GM21737 (cell line): ENCODE measurements at regions not wholly inside any gene's neighbourhood (a gene's known extent, or its start where the extent isn't known, plus 50 kb on each side); places are given as distances from the start of the nearest gene placed in this dataset.
A peak's percentile ranks its signal among the peaks of the same experiment; 100 is the strongest.

ENCODE experiments used
- ATAC-seq: cut with Tn5 transposase; IDR thresholded peaks from one replicate; pipeline ENCODE4 v1.9.1; 2021; ENCODE audit warnings: mild to moderate bottlenecking, moderate library complexity; ENCODE audit not compliant: unreplicated experiment

DNA sequence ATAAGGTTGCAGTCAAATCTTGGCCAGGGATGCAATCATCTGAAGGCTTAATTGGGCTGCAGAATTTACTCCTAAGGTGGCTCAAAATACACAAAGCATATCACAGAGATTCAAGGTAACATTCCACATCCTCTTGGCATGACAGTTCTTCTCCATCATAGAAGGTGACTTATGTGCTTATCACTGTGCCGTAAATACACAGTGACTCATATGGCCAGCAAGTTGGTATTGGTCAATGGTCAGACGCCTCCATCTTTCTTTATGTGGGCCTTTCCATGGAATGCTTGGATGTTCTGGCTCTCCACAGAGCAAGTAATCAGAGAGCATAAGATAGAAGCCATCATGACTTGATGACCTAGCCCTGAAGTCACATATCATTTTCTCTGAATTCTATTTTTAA is 168.8 kb upstream of the ST8SIA2 start:
- no peak for ATAC-seq

DNA sequence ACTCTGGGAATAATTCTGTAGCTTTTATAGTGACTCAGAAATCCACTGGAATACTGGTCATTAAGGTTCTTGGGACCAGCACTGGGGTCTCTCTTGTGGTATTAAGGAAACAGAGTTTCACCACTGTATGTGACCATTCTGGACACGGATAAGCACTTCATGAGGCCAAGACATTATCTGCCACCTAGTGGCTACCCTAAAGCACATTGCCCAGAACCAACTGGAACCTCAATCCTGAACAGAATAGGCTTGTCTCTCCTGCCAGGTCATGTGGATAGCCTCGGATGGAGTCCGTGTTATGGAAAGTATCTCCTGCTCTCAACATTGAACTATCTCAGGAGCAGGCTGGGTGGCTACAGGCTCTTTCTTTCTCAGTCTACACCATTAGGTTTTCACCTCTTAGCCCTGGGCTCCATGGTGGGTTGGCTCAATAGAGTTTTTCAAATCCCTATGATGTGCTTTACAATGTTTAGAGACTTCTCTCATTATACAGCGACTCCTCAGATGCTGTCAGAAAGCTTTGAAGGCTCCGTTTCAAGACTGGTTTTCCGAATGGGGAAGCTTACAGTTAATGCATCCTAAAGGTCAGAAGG is 167.6 kb upstream of the ST8SIA2 start:
- no peak for ATAC-seq

DNA sequence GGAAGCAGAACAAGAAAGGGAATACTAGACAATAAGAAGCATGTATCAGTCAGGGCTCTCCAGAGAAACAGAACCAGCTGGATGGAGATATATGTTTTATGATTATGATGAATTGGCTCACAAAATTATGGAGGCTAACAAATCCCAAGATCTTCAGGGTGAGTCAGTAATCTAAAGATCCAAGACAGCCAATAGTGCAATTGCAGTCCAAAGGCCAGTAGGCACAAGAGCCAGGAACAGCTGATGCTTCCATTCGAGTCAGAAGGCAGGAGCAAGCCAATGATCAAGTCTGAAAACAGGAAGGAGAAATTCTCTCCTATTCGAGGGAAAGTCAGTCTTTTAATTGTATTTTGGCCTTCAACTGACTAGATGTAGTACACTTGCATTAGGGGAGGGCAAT is 164.9 kb upstream of the ST8SIA2 start:
- no peak for ATAC-seq

DNA sequence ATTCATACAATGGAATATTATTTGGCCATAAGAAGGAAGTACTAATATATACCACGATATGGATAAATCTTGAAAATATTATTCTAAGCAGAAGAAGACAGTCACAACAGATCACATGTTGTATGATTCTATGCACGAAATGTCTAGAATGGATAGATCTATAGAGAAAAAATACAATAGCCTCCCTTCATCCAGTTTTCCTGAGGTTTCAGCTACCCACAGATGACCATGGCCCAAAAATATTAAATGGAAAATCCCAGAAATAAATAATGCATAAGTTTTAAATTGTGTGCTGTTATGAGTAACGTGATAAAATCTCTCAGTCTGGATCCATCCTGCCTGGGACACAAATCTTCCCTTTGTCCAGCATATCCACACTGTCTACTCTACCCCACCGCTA is 162.2 kb upstream of the ST8SIA2 start:
- ATAC-seq, result no peak

DNA sequence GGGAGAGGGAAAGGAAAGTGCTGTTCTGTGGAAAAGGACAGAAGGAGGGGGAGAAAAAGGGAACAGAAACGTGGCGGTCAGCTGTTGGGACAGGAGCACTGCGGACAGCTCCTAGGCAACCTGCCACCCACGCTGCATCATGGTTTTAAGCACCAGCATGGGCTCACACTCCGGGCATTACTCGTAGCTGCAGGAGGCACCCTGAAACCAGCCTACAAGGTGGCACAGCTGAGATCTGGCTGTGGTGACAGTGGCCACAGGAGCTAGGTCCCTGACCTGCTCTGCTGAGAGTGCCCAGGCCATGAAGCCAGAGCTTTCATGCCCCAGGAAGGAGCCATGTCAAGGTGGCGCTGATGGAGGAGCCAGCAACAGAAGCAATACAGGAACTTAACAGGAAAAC is 161.4 kb upstream of the ST8SIA2 start:
- no peak for ATAC-seq

DNA sequence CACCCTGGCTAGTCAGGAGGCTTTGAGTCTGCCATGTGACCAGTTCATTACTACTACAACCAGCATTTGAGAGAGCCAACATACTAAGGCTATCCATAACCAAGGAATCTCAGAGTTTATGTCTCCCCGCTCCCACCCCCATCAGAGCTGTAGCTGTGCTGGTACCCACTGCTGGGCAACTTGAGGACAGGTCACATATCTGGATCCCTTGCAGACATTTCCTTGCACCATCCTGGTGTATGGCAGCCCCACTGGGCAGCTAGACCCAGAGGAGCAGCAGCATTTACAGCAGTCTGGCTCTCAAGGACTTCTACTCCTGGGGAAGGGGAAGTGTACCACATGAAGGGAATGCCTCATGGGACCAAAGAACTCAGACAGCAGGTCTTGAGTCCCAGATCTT is 160.8 kb upstream of the ST8SIA2 start:
- no peak for ATAC-seq

DNA sequence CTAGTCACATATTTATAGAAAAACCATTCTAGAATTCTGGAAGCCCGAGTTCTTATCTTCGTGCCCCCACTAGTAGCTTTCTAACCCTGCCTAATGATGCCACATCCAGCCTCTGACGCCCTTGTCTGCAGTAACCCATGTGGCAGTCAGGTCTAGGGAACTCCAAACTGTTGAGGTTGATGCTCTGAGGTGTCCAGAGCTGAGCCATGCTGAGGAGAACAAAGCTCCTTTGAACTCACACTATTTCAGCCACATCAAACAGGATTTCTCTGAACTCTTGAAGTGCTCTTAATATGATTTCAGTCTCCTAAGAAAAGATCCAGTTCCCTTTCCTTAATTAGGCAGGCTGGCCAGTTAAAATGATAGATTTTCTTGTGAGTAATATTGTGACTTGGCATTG is 150.5 kb upstream of the ST8SIA2 start:
- no peak for ATAC-seq

DNA sequence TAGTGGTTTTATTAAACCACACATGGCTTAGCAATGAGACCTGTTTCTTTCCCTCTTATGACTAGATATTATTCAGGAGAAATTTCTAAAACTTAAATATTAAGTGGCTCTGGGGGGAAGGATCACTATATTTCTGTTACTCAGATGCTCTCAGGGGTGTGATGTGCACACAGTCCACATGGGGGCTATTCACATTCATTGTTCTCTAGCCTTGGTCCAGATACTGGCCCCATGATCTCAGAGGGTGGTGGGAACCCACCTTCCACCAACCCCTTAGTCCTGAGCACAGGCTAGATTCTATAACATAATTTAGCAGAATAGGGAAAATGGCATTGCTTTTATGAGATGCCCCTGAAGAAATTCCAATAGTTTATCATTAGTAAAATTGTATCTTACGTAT is 149.0 kb upstream of the ST8SIA2 start:
- ATAC-seq, result no peak

DNA sequence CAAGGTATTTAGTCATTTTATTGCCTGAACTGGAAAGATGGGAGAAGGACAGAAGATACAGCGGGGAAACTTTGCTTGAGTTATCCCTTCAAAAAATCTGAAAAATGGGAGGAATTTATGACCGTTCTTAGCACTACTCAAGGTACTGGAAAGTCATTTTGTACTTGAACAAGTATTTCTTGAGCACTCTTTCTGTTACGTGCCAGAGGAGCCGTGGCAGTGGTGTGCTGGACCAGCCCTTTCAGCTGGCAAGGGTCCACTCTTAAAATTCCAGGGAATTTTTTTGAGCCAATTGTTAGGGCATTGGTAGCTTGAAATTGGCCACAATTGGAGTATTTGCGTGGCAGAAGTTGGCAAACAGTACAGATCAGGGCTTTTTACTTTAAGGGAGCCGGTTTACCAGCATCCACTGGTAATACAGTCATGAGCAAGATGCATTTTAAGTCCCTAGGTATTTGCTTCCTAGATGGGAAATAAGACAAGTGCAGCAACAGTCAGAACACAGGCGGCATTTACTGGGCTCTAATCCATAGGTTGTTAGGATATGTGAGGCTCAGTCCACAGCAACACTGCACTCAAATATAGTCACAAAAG is 145.9 kb upstream of the ST8SIA2 start:
- ATAC-seq, result no peak

DNA sequence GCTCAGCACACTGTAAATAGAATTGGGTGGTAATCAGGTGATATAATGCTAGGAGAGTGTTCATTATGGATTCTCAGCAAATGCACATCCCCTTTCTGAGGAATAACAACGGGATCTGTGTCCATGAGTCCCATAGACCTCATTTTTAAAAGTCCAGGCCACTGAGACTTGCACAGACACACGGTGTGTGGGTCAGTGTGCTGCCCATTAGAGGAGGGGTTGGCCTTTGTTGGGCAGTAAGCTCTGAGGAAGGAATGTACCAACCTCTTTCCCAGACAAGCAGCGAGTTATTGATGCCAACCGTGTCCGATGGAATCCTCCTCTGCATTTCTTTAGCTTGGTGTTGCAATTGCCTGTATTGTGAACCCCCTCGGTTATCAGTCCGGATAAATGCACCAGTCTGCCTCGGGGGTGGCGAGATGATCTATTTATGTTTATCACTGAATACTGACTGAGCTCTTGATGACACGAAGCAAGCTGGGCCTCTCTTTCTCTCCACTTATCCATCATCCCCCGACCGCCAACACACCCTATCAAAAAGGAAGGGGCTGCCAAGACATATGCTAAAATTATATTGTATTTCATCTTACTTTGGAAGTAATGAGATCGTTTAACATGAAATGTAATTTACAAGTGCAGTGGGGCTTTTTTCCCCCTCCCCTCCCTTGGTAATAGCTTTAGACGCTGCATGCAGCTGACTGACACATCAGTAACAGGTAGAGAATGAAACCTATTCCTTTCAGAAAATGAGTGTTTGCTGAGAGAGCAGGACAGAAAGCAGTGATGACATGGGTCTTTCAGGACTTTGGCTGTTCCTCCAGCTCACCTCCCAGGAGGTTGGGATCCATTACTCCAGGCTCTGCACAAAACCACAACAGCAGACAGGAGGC is 126.6 kb upstream of the ST8SIA2 start:
- no peak for ATAC-seq

DNA sequence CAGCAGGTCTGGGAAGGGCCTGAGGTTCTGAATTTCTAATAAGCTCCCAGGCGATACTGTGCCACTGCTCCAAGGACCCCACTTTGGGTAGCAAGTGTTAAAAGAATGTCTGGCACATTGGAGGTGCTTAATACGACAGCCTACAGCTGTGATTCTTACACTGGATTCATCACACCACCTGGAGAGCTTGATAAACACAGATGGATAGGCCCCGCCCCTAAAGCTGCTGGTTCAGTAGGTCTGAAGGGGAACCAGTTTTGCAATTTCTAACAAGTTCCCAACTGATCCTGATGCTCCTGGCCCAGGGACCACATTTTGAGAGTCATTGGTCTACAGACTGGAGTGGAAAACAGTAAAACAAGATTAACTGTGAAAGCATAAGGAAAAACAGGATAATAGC is 124.8 kb upstream of the ST8SIA2 start:
- no peak for ATAC-seq

DNA sequence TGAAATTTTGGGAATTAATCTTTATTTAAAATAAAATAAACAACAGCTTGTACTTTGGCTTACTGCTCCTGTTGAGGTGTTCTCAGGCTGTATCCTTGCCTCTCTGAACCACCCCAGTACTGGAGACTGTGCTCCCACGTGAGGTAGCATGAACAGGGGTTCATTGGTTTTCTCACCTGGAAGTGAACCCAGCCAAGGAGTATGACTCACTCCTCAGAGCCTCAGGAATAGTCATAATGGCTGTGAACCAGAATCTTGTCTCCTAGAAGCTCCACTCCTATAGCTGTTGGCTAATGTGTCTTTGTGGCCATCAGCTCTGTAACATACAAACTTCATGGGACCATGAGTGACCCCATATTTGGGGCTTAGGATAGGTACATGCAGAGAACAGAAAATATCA is 122.5 kb upstream of the ST8SIA2 start:
- ATAC-seq, result no peak

DNA sequence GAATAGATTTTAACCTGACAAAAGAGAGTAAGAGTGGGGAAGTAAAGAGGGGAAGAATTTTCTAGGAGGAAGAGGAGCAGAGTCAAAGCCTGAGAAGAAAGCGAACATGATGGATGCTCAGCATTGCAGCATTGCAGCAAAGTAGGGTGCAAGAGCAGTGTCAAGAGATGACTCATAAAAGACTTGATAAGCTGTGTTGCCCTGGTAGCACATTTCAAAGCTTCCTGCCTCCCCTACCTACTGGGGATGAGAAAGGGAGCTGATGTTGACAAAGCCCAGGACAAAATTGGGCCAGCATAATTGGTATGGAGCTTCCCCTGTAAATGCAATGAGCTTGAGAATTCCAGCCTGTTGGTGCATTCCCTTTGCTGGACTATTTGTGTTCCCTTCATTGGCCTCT is 121.6 kb upstream of the ST8SIA2 start:
- ATAC-seq, result no peak

DNA sequence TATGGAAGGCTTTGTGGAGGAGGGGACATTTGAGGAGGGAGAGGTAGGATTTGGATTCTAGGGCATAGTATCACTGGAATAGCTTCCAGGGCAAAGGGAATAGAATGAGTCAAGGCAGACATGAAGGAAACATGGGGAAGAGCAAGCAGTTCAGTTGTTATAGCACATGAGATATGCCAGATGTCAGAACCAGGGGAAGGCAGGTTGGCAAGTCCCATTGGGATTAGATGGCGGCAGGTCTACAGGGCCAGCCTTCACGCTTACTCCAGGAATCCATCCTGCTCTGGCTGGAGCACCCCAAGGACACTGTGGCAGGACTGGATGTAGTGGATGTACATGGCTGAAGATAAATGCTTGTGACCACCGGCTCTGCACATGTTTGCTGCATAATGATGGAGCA is 120.4 kb upstream of the ST8SIA2 start:
- no peak for ATAC-seq

DNA sequence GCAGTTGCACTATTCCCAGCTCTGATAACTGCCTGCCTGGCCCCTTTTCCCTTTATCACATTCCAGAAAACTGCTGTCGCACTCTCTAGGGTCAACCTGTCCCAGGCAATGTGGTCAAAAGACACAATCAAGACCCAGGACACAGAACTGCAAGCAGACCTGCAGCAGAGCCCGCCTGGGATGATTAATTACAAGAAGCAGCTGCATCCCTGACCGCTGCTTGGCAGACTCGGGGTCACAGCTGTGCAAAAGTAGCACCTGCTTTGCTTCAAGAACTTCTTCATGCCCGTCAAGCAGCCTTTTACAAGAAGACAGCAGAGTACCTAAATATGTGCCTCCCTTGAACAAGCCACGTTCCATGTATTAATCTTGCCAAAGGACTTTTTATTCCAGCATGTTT is 120.0 kb upstream of the ST8SIA2 start:
- ATAC-seq, result no peak

DNA sequence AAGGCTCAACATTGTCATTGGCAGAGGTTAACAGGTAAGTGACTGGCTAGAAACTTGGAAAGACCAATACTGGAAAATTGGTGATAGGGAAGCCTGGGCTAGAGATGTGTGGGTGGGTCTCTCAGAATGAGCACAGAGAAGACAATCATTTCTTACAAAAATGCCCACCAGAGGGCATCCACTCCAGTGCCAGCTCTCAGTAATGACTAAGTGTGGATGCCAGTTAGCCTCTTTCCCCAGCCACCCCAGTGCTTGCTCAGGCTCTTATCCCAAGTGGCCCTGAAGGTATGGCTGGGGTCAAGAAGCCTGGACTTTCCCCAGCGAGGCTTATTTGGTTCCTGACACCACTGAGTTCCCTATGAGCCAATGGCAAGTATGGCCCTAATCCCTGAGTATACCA is 115.9 kb upstream of the ST8SIA2 start:
- ATAC-seq, result no peak

DNA sequence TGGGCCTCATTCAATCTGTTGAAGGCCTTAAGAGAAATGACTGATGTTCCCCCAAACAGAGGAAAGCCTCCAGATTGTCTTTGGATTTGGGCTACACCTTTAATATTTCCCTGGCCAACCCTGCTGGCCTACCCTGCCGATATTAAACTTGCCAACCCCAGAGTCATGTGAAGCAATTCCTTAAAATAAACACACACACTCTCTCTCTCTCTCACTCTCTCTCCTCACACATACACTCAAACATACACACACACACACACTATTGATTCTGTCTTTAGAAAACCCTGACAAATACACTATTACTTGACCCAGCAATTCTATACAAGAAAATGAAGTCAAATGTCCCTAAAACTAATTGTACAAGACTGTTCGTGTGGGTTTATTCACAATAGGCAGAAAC is 109.9 kb upstream of the ST8SIA2 start:
- ATAC-seq, result no peak

DNA sequence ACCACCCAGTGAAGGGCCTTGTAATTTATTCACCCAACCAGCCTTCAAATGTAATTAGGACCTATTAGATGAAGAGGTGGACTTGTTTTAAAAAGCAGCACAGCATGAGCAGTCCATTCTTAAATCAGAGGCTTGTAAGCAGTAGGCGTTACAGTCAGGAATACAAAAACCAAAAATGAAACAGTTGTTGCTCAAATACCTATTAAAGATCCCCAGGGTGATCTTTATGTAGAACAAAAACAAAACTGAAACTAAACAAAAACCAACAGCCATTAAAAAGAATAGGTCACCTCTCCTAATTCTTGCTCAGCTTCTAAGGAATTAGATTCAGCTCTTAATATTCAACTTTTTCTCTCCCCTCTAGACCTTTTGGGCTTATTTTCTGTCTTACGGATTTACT is 104.9 kb upstream of the ST8SIA2 start:
- ATAC-seq, result peak; percentile 89

DNA sequence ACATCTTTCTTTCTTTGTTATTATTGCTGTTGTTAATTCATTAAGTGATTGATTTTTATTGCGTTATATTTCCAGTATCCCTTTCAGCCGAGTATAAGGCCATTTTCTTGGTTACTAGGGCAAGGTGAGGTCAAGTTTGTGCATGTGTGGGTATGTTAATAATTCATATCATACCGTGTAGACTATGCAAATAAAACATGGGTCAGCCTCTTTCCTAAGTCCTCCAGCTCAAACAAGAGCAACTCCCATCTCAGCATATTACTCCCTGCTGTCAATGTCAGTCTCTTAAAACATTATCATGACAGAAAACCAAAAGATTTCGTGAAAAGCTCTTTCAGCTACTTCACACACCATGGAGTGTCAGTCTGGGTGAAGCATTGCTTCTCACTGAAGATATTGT is 103.9 kb upstream of the ST8SIA2 start:
- no peak for ATAC-seq

DNA sequence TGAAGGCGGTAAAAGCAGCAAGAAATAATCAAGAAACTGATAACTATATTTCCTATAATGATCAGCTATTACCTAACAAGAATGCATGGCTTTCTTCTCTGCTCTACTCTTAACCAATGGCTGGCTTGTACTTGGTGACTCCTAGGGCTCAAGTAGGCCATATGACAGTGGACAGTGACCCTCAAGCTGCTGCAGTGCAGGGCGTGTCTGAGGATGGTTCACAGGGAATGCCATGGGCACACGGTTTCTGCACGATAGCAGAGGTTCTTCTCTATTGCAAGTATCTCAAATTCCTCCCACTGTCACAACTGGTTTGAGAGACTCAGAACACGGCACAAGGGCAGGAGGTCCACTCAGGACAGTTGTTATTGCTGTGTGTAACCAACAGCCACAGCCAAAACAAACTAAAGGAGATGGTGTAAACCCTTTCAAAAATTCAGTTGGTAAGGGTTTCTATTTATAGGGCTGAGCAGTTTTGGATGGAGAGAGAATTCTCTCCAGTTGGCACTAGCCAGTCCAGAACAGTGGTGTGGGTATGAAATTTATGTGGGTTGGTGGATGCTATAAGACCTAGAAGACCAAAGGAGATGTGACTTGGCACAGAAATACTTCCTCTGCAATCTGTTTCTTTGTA is 103.2 kb upstream of the ST8SIA2 start:
- no peak for ATAC-seq

DNA sequence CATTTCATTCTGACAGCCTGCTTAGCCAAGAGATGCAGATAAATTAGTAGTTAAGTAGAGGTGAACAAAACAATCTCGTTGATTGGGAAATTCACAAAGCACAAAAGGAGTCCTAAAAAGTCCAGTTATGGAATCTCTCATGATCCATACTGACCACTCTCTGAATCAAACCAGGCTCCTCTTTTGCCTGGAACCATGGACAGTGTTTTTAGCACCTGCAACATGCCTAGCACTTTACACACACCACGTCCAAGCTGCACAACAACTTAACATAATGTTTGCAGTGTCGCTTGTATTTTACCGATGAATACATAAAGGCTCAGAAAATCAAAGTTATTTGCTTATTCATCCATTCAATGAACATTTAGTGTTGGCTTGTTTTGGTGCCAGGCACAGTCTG is 101.8 kb upstream of the ST8SIA2 start:
- no peak for ATAC-seq

DNA sequence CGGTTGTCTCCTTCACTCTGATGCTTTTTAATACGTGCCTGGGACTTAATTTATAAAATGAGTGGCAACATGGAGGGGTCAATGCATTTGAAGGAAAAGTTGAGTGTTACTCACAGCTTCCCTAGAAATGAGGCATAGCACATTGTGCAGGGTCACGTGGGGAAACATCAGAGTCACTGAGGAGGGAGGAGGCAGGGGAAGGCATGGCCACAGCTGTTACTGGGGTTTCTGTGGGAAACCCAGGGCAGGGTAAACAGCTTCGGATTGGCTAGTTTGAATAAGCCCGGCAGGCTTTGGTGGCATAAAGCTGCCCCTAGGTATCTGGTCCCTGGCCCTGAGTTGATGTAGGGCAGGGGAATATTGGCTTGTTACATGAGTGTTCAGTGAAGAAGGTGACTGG is 98.9 kb upstream of the ST8SIA2 start:
- ATAC-seq, result no peak
